Retinal pigment epithelial cell (primary cell): ENCODE measurements at regions not wholly inside any gene's neighbourhood (a gene's known extent, or its start where the extent isn't known, plus 50 kb on each side); places are given as distances from the start of the nearest gene placed in this dataset.

Experiments
- DNase-seq: peaks from one replicate; pipeline ENCODE4 v3.0.0-alpha.2; 2010; ENCODE audit warnings: low read depth
- H3K4me3 ChIP-seq: 2 replicates; pipeline ENCODE4 v1.5.1; 2011; ENCODE audit warnings: mild to moderate bottlenecking, low read length, control low read depth, moderate library complexity
- CTCF ChIP-seq: conservative IDR thresholded peaks from 2 replicates; pipeline ENCODE4 v1.5.1; 2011; ENCODE audit warnings: low read depth, low read length, control low read depth, inconsistent platforms

GRCh38 chr16:73714976-73715375 lies 581.6 kb upstream of the PSMD7 start:
- TF ChIP-seq CTCF = no peak
- no peak for DNase-seq
- H3K4me3 ChIP-seq = no peak overlapping the region

- no peak for DNase-seq
- TF ChIP-seq CTCF = peak; percentile 56
- H3K4me3 ChIP-seq = no peak overlapping the region
Observed at GRCh38 chr16:73713778-73714495, 582.7 kb upstream of the PSMD7 start.

- no peak overlapping the region for H3K4me3 ChIP-seq
- TF ChIP-seq CTCF = no peak
- DNase-seq = no peak
Observed at GRCh38 chr16:73713251-73713650, 583.4 kb upstream of the PSMD7 start.

- no peak overlapping the region for H3K4me3 ChIP-seq
- DNase-seq = no peak
- TF ChIP-seq CTCF = no peak
Observed at GRCh38 chr16:73711406-73712080, 585.1 kb upstream of the PSMD7 start.

- no peak overlapping the region for H3K4me3 ChIP-seq
- no peak for DNase-seq
- no peak for TF ChIP-seq CTCF
Observed at GRCh38 chr16:73710526-73710925, 586.1 kb upstream of the PSMD7 start.

GRCh38 chr16:73707863-73708262 lies 588.8 kb upstream of the PSMD7 start:
- no peak for TF ChIP-seq CTCF
- peak; percentile 4 for DNase-seq
- H3K4me3 ChIP-seq = no peak overlapping the region

GRCh38 chr16:73703891-73704290 lies 592.7 kb upstream of the PSMD7 start:
- no peak overlapping the region for H3K4me3 ChIP-seq
- no peak for TF ChIP-seq CTCF
- DNase-seq = no peak
